Fibroblast of lung (primary cell): ENCODE measurements at regions not wholly inside any gene's neighbourhood (a gene's known extent, or its start where the extent isn't known, plus 50 kb on each side); places are given as distances from the start of the nearest gene placed in this dataset.

ENCODE experiments used
- CTCF ChIP-seq, 2 donors: IDR thresholded peaks in 1 of 2; conservative IDR thresholded peaks in 1 of 2; 1 replicate in 1 of 2; 2 replicates in 1 of 2; pipeline ENCODE4 v1.5.1; 2011 to 2012; ENCODE audit warnings: low read length in 2 of 2, control low read depth in 1 of 2, inconsistent platforms in 1 of 2, low read depth in 1 of 2, mild to moderate bottlenecking in 1 of 2
- EZH2 ChIP-seq: IDR thresholded peaks from 2 replicates; pipeline ENCODE4 v1.5.1; 2012; ENCODE audit warnings: low read length, control low read depth, mild to moderate bottlenecking; ENCODE audit errors: missing control alignments

- TF ChIP-seq CTCF (conservative IDR thresholded peaks at IDR 0.05 in 1 of 2, IDR thresholded peaks at IDR 0.05 in 1 of 2; ENCODE audit: low read depth in 1 of 2, low read length in 2 of 2) (no peak), EZH2 (no peak)
Observed at GRCh38 chr9:26341545-26341944, 551.1 kb downstream of the CAAP1 start.
